GM12878 (cell line): ENCODE measurements at regions not wholly inside any gene's neighbourhood (a gene's known extent, or its start where the extent isn't known, plus 50 kb on each side); places are given as distances from the start of the nearest gene placed in this dataset.
"Not testable (repeated sequence)": the region's sequence is repeated elsewhere in the genome, so short reads cannot be mapped to it uniquely, and the experiment has no call there.

Experiments used
- CREM ChIP-seq: IDR thresholded peaks from 2 replicates; pipeline ENCODE4 v1.6.1; 2014; ENCODE audit warnings: antibody characterized with exemption, low read depth
- CTCF ChIP-seq, 3 experiments: IDR thresholded peaks in 2 of 3; conservative IDR thresholded peaks in 1 of 3; 2 replicates each; pipeline ENCODE4 v1.5.1; 2011; ENCODE audit warnings: low read depth in 3 of 3, low read length in 3 of 3, mild to moderate bottlenecking in 3 of 3, control low read depth in 2 of 3, moderate library complexity in 2 of 3, inconsistent platforms in 1 of 3, mixed read lengths in 1 of 3; ENCODE audit not compliant: control insufficient read depth in 2 of 3, insufficient read depth in 1 of 3; ENCODE audit errors: extremely low read depth in 1 of 3
- EZH2 ChIP-seq: IDR thresholded peaks from 2 replicates; pipeline ENCODE4 v1.6.1; 2012; ENCODE audit warnings: low read depth, mild to moderate bottlenecking, control low read depth, inconsistent platforms, low read length, borderline replicate concordance; ENCODE audit not compliant: control insufficient read depth
- GATAD2B ChIP-seq: fragments of 450-650 bp; conservative IDR thresholded peaks from 2 replicates; pipeline ENCODE4 v1.6.1; 2017; ENCODE audit warnings: low read depth, mild to moderate bottlenecking, moderate library complexity
- KAT2A ChIP-seq: conservative IDR thresholded peaks from 2 replicates; pipeline ENCODE4 v1.6.1; 2011; ENCODE audit warnings: low read depth, low read length; ENCODE audit not compliant: control insufficient read depth
- KDM1A ChIP-seq: fragments of 200-600 bp; sonication (generic); IDR thresholded peaks from 2 replicates; pipeline ENCODE4 v1.6.1; 2016; ENCODE audit warnings: borderline replicate concordance
- MYB ChIP-seq: fragments of 150-350 bp; IDR thresholded peaks from 2 replicates; pipeline ENCODE4 v1.6.1; 2014; ENCODE audit warnings: mild to moderate bottlenecking, low read depth, low read length, borderline replicate concordance
- POLR2A ChIP-seq: IDR thresholded peaks from 2 replicates; pipeline ENCODE4 v1.6.1; 2011; ENCODE audit warnings: low read depth, mild to moderate bottlenecking, low read length
- POLR2AphosphoS5 ChIP-seq: IDR thresholded peaks from 2 replicates; pipeline ENCODE4 v1.6.1; 2011; ENCODE audit warnings: mild to moderate bottlenecking, low read length, inconsistent platforms
- RAD21 ChIP-seq: IDR thresholded peaks from 2 replicates; pipeline ENCODE4 v1.6.1; 2011; ENCODE audit warnings: mild to moderate bottlenecking, low read depth, low read length, moderate library complexity; ENCODE audit not compliant: insufficient read depth
- RFX5 ChIP-seq: IDR thresholded peaks from 2 replicates; pipeline ENCODE4 v1.6.1; 2011; ENCODE audit warnings: low read depth, low read length, improper control_type of control experiment
- YBX1 ChIP-seq: fragments of 450-650 bp; IDR thresholded peaks from 2 replicates; pipeline ENCODE4 v1.6.1; 2016; ENCODE audit warnings: antibody characterized with exemption
- YY1 ChIP-seq: IDR thresholded peaks from 2 replicates; pipeline ENCODE4 v1.6.1; 2011; ENCODE audit warnings: low read depth, mild to moderate bottlenecking, low read length
- ZNF274 ChIP-seq: IDR thresholded peaks from one replicate; pipeline ENCODE4 v1.8.0; 2011; ENCODE audit not compliant: insufficient read length, insufficient read depth

GRCh38 chr16:51831034-51831433, 680.0 kb upstream of the SALL1 start:
- TF ChIP-seq MYB; CTCF (IDR thresholded peaks at IDR 0.05 in 2 of 3, conservative IDR thresholded peaks at IDR 0.05 in 1 of 3; ENCODE audit: control insufficient read depth in 2 of 3, extremely low read depth in 1 of 3, insufficient read depth in 1 of 3, low read depth in 3 of 3, low read length in 3 of 3); CREM; POLR2A; RAD21; YBX1; EZH2; ZNF274; YY1; KDM1A; POLR2AphosphoS5; RFX5; KAT2A; GATAD2B: not testable (repeated sequence)
